SHP77 (cell line): ENCODE measurements at regions not wholly inside any gene's neighbourhood (a gene's known extent, or its start where the extent isn't known, plus 50 kb on each side); places are given as distances from the start of the nearest gene placed in this dataset.

Experiments used
- DNase-seq, 2 experiments: peaks; one replicate each; lab custom pipeline; 2025; lab: John Stamatoyannopoulos, UW

GRCh38 chr5:8138884-8139283, 269.9 kb downstream of the MTRR start:
- no peak for DNase-seq

- no peak for DNase-seq
Observed at GRCh38 chr5:8150791-8151190, 281.8 kb downstream of the MTRR start.

- DNase-seq: no peak
Observed at GRCh38 chr5:8156706-8157105, 287.8 kb downstream of the MTRR start.

- DNase-seq: no peak
Observed at GRCh38 chr5:8157320-8157822, 288.4 kb downstream of the MTRR start.

GRCh38 chr5:8176101-8176693, 307.2 kb downstream of the MTRR start:
- DNase-seq: no peak

- DNase-seq: peak; percentile 51 to 71
Observed at GRCh38 chr5:8184455-8185063, 315.6 kb downstream of the MTRR start.

- no peak for DNase-seq
Observed at GRCh38 chr5:8185852-8186251, 316.9 kb downstream of the MTRR start.

GRCh38 chr5:8188874-8189565, 320.1 kb downstream of the MTRR start:
- DNase-seq: peak; percentile 96

GRCh38 chr5:8192840-8193239, 323.9 kb downstream of the MTRR start:
- no peak for DNase-seq

GRCh38 chr5:8196061-8196460, 327.1 kb downstream of the MTRR start:
- DNase-seq: no peak

GRCh38 chr5:8208307-8208706, 339.4 kb downstream of the MTRR start:
- no peak for DNase-seq

- no peak for DNase-seq
Observed at GRCh38 chr5:8209500-8209899, 340.6 kb downstream of the MTRR start.

GRCh38 chr5:8213701-8214240, 344.8 kb downstream of the MTRR start:
- DNase-seq: no peak

- no peak for DNase-seq
Observed at GRCh38 chr5:8216921-8217320, 348.0 kb downstream of the MTRR start.

- DNase-seq: no peak
Observed at GRCh38 chr5:8226148-8226547, 357.2 kb downstream of the MTRR start.

- no peak for DNase-seq
Observed at GRCh38 chr5:8227112-8227511, 358.2 kb downstream of the MTRR start.

GRCh38 chr5:8229551-8229950, 360.6 kb downstream of the MTRR start:
- DNase-seq: no peak

GRCh38 chr5:8230868-8231267, 361.9 kb downstream of the MTRR start:
- DNase-seq: no peak

- DNase-seq: no peak
Observed at GRCh38 chr5:8233479-8233878, 364.5 kb downstream of the MTRR start.

- no peak for DNase-seq
Observed at GRCh38 chr5:8234179-8234770, 365.3 kb downstream of the MTRR start.

GRCh38 chr5:8238080-8238479, 369.1 kb downstream of the MTRR start:
- no peak for DNase-seq

GRCh38 chr5:8239198-8239597, 370.2 kb downstream of the MTRR start:
- no peak for DNase-seq

- no peak for DNase-seq
Observed at GRCh38 chr5:8239646-8240045, 370.7 kb downstream of the MTRR start.
